Activated CD4-positive, alpha-beta memory T cell treated with anti-CD3 and anti-CD28 coated beads, Interleukin-2, amount 10 ng/mL, durations not matched to agents 7 days and 5 days (primary cell): ENCODE measurements at regions not wholly inside any gene's neighbourhood (a gene's known extent, or its start where the extent isn't known, plus 50 kb on each side); places are given as distances from the start of the nearest gene placed in this dataset.

Source experiments
- CTCF ChIA-PET: fragments of 350-600 bp; sonication (Branson Sonifier 250); formaldehyde crosslinking; loops from one replicate; lab custom pipeline; 2021; ENCODE audit warnings: antibody characterized with exemption, inconsistent platforms; lab: Charles Lee
- POLR2A ChIA-PET: fragments of 350-600 bp; sonication (Branson Sonifier 250); formaldehyde crosslinking; loops from one replicate; lab custom pipeline; 2021; ENCODE audit warnings: antibody characterized with exemption; lab: Charles Lee
- DNase-seq: peaks from one replicate; pipeline ENCODE4 v3.0.0-alpha.2; 2020
- H3K27ac Mint-ChIP-seq: one replicate; pipeline ENCODE4 v1.8.0; 2021; ENCODE audit warnings: mild to moderate bottlenecking, mixed read lengths
- H3K27me3 Mint-ChIP-seq: one replicate; pipeline ENCODE4 v1.8.0; 2021; ENCODE audit warnings: mixed read lengths
- H3K36me3 Mint-ChIP-seq: one replicate; pipeline ENCODE4 v1.8.0; 2021; ENCODE audit warnings: low read depth, mixed read lengths
- H3K4me1 Mint-ChIP-seq: one replicate; pipeline ENCODE4 v1.8.0; 2021; ENCODE audit warnings: mixed read lengths
- H3K4me3 Mint-ChIP-seq: one replicate; pipeline ENCODE4 v1.8.0; 2021; ENCODE audit warnings: mild to moderate bottlenecking, mixed read lengths
- H3K9me3 Mint-ChIP-seq: one replicate; pipeline ENCODE4 v1.8.0; 2021; ENCODE audit warnings: mixed read lengths

DNA sequence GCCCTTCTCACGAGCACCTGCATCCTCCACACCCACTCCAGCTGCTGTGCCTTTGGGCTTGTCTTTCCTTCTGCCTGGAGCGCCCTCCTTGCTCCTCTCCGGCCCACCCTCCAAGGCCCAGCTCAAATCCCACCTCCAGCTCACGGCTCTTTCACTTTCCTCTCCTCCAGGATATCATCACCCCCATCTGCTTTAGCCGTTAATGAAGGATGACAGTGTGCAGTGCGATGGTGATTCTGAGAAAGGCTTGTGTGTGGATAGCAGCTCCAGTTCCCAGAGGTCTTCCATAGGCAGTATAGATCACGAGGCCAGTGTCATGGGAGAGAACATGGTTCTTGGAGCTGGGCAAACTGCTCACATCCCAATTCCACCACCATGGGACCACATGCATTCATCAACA, 237.4 kb downstream of the TLE3 start:
- H3K9me3 Mint-ChIP-seq, result no peaks in the 10 kb centered on the region
- DNase-seq, result no peak
- no peak overlapping the region for H3K4me3 Mint-ChIP-seq
- no peaks in the 10 kb centered on the region for H3K36me3 Mint-ChIP-seq
- H3K27ac Mint-ChIP-seq, result no peak overlapping the region
- ChIA-PET CTCF (interaction anchor here (0.6 kb wide), 1 partner anchor 393 kb away, joined by 3 read pairs; no protein-coding TSS in a partner anchor), POLR2A (no interaction called here)
- H3K4me1 Mint-ChIP-seq, result no peaks in the 10 kb centered on the region
- H3K27me3 Mint-ChIP-seq, result no peaks in the 10 kb centered on the region

DNA sequence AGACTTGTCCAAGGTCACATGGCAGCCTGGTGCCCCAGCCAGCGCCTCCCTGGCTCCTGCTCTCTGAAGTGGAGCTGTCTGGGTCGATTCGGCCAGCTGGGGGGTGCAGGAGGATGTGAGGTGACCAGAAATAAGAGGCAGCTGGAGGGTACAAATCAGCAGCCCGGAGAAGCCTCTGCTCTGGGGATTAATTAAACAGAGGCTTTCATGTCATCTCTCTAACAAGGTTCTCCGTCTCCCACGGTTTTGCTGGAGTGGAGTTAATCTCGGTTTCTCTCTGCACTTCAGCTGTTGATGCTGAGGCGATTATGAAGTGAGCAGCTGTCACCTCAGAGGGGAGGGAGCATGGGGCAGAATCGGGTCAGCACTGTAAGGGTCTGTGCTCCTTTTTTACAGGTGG, 236.8 kb downstream of the TLE3 start:
- Mint-ChIP-seq H3K4me1 (no peaks in the 10 kb centered on the region), H3K4me3 (no peak overlapping the region), H3K36me3 (no peaks in the 10 kb centered on the region), H3K27ac (no peak overlapping the region), H3K27me3 (no peaks in the 10 kb centered on the region), H3K9me3 (no peaks in the 10 kb centered on the region)
- CTCF ChIA-PET, result no interaction called here
- no peak for DNase-seq
- POLR2A ChIA-PET, result no interaction called here

DNA sequence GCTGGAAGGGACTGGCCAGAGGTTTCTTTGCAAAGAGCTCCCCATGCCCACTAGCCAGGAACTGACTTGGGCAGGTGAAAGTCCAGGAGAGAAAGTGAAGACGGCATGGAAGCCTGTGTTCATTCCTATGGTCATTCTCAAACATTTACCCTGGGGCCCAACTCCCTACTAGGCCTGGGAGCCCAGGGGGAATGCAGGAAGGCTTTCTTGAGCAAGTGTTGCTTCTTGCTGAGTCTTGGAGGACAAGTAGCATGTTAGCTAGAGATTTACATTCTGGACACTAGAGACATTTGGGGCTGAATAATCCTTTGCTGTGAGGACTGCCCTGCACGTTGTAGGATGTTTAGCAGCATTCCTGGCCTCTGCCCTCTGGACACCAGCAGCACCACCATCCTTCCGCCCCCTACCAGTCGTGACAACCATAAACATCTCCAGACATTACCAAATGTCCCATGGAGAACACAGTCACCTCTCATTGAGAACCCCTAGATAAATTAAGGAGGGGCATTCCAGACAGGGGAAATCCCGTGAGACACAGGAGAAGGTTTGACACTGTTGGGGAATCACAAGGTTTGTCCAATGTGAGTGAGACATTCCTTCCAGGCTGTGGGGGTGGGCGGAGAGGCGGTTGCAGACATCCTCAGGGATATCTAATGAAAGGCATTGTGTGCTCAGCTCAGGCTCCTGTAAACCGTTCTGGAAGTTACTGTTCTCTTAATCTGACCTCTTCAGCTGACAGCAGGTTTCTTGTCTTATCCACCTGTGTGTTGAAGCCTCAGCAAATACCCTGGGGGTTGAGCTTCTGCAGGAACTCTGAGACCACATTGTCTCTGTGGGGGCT, 236.2 kb downstream of the TLE3 start:
- no peaks in the 10 kb centered on the region for H3K36me3 Mint-ChIP-seq
- ChIA-PET POLR2A (no interaction called here), CTCF (no interaction called here)
- H3K4me1 Mint-ChIP-seq, result no peaks in the 10 kb centered on the region
- H3K9me3 Mint-ChIP-seq, result no peaks in the 10 kb centered on the region
- H3K27ac Mint-ChIP-seq, result no peak overlapping the region
- no peak overlapping the region for H3K4me3 Mint-ChIP-seq
- no peak for DNase-seq
- no peaks in the 10 kb centered on the region for H3K27me3 Mint-ChIP-seq

DNA sequence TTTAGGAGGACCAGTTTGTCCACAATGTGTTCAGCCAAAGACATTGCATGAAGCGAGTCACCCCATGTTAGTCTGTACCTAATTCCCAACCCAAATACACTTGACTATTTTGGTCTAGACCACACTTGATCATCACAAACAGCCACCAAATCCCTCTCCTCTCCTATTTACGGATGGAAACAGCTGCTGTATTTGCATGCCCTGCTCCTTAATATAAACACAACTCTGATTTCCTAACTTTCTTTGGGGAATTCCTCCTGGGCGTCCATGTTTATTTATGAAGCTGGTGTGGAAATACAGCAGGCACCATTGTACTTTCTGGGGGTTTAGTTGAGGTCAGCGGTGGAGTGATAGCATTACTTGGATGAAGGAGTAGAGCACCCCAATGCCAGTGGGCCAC, 235.2 kb downstream of the TLE3 start:
- ChIA-PET CTCF (no interaction called here), POLR2A (no interaction called here)
- H3K27me3 Mint-ChIP-seq, result no peaks in the 10 kb centered on the region
- no peak for DNase-seq
- no peak overlapping the region for H3K27ac Mint-ChIP-seq
- H3K4me3 Mint-ChIP-seq, result no peak overlapping the region
- no peaks in the 10 kb centered on the region for H3K4me1 Mint-ChIP-seq
- H3K36me3 Mint-ChIP-seq, result no peaks in the 10 kb centered on the region
- H3K9me3 Mint-ChIP-seq, result no peaks in the 10 kb centered on the region

DNA sequence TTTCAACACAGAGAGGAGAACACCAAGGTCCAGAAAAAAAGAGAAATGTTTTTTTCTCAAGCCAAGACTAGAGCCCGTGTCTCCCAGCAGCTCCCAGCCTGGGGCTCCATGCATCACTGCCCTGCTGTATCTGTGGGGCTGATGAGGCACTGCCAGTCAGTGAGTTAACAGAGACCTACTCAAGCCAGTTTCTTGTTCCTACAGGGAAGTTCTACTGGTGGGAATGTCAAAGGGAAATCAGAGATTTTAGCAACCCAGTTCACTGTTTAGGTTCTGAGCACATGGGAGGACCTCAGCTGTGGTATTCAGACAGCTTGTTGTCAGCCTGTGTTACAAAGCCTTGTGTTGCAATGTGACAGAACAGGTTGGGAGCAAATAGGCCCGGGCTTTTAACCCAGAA, 234.3 kb downstream of the TLE3 start:
- H3K4me3 Mint-ChIP-seq, result no peak overlapping the region
- H3K27ac Mint-ChIP-seq, result no peak overlapping the region
- no peaks in the 10 kb centered on the region for H3K4me1 Mint-ChIP-seq
- DNase-seq, result no peak
- H3K27me3 Mint-ChIP-seq, result no peaks in the 10 kb centered on the region
- ChIA-PET POLR2A (interaction anchor here (1.4 kb wide), 1 partner anchor 23 kb away, joined by 3 read pairs; no protein-coding TSS in a partner anchor), CTCF (no interaction called here)
- H3K36me3 Mint-ChIP-seq, result no peaks in the 10 kb centered on the region
- no peaks in the 10 kb centered on the region for H3K9me3 Mint-ChIP-seq

DNA sequence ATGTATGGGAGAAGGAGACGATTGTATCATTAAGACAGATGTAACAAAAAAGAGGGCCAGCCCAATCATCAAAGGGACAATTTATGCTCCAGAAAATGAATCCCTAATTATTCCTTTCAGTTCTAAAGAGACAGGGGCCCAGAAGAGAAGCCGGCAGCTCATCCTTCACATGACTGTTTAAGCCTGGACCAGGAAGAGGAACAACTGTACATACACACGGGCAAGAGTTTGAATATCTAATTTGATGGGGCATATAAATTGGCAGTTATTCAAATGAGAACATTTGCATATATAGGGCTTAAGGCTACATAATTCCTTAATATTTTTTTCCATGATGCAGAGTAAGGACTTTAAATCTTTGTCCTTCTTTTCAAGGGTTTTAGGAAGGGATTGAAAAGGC, 232.3 kb downstream of the TLE3 start:
- no peak for DNase-seq
- POLR2A ChIA-PET, result no interaction called here
- CTCF ChIA-PET, result no interaction called here
- H3K27ac Mint-ChIP-seq, result no peak overlapping the region
- no peaks in the 10 kb centered on the region for H3K36me3 Mint-ChIP-seq
- H3K9me3 Mint-ChIP-seq, result no peaks in the 10 kb centered on the region
- H3K4me1 Mint-ChIP-seq, result no peaks in the 10 kb centered on the region
- no peaks in the 10 kb centered on the region for H3K27me3 Mint-ChIP-seq
- no peak overlapping the region for H3K4me3 Mint-ChIP-seq

DNA sequence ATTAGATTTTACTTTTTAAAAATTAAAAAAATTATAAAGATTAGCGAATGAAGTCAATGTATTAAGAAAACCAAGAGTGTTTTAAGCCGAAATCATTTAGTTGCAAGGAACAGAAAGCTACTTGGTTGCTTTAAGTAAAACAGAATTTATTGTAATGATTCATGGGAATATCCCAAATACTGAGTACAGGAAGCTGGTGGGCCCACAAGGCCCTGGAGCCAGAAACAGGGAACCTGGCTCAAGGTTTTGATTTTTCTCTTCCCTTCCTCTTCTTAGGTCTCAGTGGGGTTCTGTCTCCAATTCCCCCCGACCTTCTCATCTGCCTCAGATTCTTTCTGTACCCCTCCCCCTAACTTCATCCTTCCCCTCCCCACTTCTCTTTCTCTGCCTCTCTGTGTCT, 229.0 kb downstream of the TLE3 start:
- POLR2A ChIA-PET, result no interaction called here
- no peak overlapping the region for H3K4me3 Mint-ChIP-seq
- no peaks in the 10 kb centered on the region for H3K4me1 Mint-ChIP-seq
- DNase-seq, result no peak
- H3K27ac Mint-ChIP-seq, result no peak overlapping the region
- CTCF ChIA-PET, result no interaction called here
- H3K36me3 Mint-ChIP-seq, result no peaks in the 10 kb centered on the region
- H3K9me3 Mint-ChIP-seq, result no peaks in the 10 kb centered on the region
- H3K27me3 Mint-ChIP-seq, result peaks cover 10% of the 10 kb centered on the region

DNA sequence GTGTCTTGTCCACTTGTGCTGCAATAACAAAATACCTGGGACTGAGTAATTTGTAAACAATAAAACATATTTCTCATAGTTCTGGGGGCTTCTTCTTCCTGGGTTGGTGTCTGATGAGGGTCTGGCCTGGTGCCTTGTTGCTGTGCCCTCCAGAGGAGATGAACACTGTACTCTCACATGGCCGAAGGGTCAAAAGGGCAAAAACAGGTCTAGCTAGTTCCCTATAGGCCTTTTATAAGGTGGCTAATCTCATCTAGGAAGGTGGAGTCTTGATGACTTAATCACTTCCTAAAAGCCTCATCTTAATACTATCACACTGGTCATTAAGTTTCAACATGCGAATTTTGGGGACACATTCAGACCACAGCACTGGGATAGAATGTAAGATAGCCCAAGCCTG, 228.4 kb downstream of the TLE3 start:
- H3K27ac Mint-ChIP-seq, result no peak overlapping the region
- ChIA-PET POLR2A (no interaction called here), CTCF (no interaction called here)
- H3K27me3 Mint-ChIP-seq, result peaks cover 10% of the 10 kb centered on the region
- no peaks in the 10 kb centered on the region for H3K36me3 Mint-ChIP-seq
- DNase-seq, result no peak
- H3K9me3 Mint-ChIP-seq, result peaks cover 2% of the 10 kb centered on the region
- H3K4me1 Mint-ChIP-seq, result no peaks in the 10 kb centered on the region
- H3K4me3 Mint-ChIP-seq, result no peak overlapping the region

DNA sequence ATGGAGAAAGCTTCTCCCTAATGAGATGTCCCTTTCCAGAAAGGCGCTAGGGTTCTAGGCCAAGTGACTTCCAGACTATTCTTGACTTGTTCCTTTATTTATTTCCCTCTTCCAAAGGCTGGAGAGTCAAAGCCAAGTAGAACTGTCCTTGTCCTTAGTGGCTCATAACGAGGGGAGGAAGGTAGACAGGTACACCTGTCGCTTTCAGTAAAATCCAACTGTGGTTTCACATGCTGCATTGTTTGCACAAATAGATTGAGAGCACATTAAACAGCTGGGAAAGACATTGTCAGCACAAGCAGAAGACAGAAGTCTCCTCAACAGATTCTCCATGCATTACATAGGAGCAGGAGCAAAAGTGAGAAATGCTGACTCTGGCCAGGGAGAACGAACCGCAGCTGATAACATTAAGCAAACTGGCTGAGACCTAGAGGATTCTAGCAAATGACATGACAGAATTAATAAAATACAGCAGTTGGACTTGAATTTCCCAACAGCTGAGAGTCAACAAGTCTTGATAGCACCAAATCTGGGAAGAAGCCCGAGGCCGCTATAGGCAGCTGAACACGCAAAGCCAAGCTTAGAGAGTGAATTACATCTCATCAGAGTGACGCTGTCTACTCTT, 227.7 kb downstream of the TLE3 start:
- no peak overlapping the region for H3K27ac Mint-ChIP-seq
- peaks cover 10% of the 10 kb centered on the region for H3K27me3 Mint-ChIP-seq
- H3K4me3 Mint-ChIP-seq, result no peak overlapping the region
- no peaks in the 10 kb centered on the region for H3K4me1 Mint-ChIP-seq
- ChIA-PET CTCF (no interaction called here), POLR2A (no interaction called here)
- H3K9me3 Mint-ChIP-seq, result peaks cover 3% of the 10 kb centered on the region
- no peak for DNase-seq
- H3K36me3 Mint-ChIP-seq, result no peaks in the 10 kb centered on the region

DNA sequence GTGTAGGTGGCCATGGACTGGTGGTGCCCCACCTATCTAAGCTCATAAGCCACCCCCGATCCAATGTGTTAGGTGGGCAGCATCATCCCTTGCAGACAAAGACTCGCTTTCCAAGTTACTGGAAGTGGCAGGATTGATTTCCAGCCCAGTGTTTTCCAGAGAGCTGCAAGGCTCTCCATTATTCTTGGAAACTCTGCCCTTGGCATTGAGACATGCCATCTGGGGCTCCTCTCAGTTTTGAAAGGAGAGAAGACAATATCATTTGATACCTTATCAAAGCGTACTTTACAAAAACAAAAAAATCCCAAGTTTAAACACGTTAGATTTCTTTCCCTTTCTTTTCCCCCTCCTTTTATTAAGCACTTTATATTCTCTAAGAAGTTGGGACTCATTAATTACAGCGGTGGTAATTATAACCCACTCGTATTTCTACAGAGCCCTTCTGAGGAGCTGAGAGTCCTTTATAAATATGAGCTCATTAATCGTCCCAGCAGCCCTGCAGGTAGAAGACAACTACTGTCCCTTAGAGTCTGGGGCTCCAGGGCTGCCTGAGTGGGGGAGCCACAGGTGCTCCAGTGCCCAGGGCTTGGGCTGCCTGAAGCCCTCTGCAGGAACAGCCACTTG, 226.1 kb downstream of the TLE3 start:
- no peak for DNase-seq
- Mint-ChIP-seq H3K27me3 (peaks cover 10% of the 10 kb centered on the region), H3K27ac (no peak overlapping the region), H3K9me3 (peaks cover 3% of the 10 kb centered on the region), H3K4me3 (no peak overlapping the region), H3K36me3 (no peaks in the 10 kb centered on the region), H3K4me1 (no peaks in the 10 kb centered on the region)
- POLR2A ChIA-PET, result no interaction called here
- CTCF ChIA-PET, result no interaction called here

DNA sequence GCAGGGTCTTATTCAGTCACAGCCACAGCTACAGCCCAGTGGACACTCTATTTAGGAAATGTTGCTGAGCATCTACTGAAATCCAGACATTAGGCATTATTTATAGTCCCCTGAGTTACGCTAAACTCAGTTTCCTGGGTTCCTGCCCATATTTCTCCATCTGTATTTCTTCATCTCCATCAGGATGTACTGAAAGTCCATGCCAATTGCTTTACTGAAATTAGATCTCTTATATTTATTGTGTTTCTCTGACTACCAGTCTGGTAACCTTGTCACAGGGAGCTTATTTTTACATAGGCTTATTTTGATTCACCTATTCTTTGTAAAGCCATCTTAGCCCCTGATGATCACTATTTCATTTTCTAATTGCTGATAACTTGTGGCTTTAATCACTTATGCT, 223.9 kb downstream of the TLE3 start:
- Mint-ChIP-seq H3K27me3 (peaks cover 10% of the 10 kb centered on the region), H3K4me1 (no peaks in the 10 kb centered on the region), H3K9me3 (peaks cover 4% of the 10 kb centered on the region), H3K4me3 (no peak overlapping the region), H3K27ac (no peak overlapping the region), H3K36me3 (no peaks in the 10 kb centered on the region)
- ChIA-PET CTCF (no interaction called here), POLR2A (no interaction called here)
- DNase-seq, result no peak

DNA sequence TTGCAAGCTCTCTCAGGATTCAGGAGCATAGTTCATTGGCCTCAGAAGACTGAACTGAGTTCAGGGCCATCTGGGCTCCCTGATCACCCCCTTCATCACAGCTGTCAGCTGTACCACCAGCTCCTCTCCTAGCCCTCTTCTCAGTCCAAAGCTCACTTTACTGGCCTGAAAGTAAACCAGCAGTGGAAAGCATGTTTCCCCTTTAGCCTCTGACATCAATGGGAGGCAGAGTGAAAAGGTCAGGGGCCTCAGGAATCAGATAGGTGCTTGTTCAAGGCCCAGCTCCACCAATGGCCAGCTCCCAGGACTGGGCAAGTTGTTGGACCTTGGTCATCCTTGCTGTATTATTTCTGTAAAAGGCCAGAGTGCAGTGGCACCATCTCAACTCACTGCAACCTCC, 223.4 kb downstream of the TLE3 start:
- Mint-ChIP-seq H3K4me1 (no peaks in the 10 kb centered on the region), H3K9me3 (peaks cover 4% of the 10 kb centered on the region), H3K27me3 (peaks cover 10% of the 10 kb centered on the region), H3K27ac (no peak overlapping the region), H3K4me3 (no peak overlapping the region), H3K36me3 (no peaks in the 10 kb centered on the region)
- no peak for DNase-seq
- ChIA-PET CTCF (no interaction called here), POLR2A (no interaction called here)

DNA sequence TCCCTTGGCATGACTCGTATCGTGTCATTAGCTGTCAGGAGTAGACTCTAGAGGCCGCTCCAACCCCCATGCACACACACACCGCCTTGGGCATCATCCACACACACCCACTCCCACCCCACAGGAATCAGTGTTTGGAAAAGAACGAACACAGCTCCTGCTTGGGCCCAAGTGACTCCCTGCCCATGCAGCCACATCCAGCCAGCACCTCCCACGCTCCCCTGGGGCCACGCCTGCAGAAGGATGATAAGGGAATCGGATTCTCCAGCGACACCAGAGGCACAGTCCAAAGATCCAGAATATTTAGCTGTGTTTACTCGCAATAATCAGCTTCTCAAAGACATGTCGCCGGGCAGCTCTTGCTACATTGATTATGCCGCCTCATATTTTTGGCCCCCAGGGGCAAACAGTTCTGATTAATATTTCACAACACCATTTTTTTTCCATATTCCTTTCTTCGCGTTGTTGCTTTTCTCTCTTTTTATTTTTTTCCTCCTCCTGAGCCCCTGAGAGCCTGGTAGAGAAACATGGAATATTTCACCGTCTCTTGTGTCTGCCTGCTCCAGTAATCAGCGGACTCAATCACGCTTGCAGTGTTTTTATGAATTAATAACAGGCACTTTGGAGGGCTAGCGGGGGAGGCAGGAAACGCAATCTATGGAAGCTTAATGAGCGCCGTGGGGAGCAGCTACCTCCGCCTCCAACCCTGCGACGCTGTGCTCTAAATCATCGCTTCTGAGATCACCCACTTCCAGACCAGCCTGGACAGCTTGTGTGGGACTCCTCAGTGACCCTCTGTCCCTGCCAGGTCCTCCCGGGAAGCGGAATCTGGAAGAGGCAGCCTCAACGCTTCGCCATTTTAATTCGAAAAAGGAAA, 221.4 kb downstream of the TLE3 start:
- Mint-ChIP-seq H3K4me3 (no peak overlapping the region), H3K27ac (no peak overlapping the region), H3K9me3 (peaks cover 4% of the 10 kb centered on the region), H3K4me1 (no peaks in the 10 kb centered on the region), H3K36me3 (no peaks in the 10 kb centered on the region), H3K27me3 (peaks cover 5% of the 10 kb centered on the region)
- ChIA-PET CTCF (no interaction called here), POLR2A (no interaction called here)
- no peak for DNase-seq
